ENCODE measurements at regions not wholly inside any gene's neighbourhood (a gene's known extent, or its start where the extent isn't known, plus 50 kb on each side); places are given as distances from the start of the nearest gene placed in this dataset.

DNA sequence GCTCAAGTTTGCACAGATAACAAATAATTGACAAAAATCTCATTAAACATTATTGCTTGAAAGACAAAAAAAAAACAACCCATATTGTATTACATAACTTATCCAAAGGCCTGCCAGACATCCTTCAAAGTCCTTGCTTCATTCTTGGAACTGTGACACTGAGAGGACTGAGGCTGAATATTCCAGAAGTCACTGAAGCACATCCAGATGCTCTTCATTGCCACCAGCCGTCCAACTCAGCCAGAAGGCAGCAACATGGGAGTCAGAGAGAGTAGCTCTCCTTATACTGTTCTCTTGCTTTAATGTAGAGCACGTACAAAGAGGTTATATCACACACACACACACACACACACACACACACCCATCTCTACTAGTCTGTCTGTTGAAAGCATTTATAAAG lies 755.0 kb downstream of the LTN1 start:
- ChIA-PET CTCF (no interaction called here), POLR2A (no interaction called here)
- DNase-seq (ENCODE audit: extremely low spot score): no peak
- TF ChIP-seq, protein P1, sequence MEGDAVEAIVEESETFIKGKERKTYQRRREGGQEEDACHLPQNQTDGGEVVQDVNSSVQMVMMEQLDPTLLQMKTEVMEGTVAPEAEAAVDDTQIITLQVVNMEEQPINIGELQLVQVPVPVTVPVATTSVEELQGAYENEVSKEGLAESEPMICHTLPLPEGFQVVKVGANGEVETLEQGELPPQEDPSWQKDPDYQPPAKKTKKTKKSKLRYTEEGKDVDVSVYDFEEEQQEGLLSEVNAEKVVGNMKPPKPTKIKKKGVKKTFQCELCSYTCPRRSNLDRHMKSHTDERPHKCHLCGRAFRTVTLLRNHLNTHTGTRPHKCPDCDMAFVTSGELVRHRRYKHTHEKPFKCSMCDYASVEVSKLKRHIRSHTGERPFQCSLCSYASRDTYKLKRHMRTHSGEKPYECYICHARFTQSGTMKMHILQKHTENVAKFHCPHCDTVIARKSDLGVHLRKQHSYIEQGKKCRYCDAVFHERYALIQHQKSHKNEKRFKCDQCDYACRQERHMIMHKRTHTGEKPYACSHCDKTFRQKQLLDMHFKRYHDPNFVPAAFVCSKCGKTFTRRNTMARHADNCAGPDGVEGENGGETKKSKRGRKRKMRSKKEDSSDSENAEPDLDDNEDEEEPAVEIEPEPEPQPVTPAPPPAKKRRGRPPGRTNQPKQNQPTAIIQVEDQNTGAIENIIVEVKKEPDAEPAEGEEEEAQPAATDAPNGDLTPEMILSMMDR (IDR thresholded peaks at IDR 0.05; ENCODE audit: control extremely low read depth, extremely low read depth, low read depth, missing control alignments): no peak

DNA sequence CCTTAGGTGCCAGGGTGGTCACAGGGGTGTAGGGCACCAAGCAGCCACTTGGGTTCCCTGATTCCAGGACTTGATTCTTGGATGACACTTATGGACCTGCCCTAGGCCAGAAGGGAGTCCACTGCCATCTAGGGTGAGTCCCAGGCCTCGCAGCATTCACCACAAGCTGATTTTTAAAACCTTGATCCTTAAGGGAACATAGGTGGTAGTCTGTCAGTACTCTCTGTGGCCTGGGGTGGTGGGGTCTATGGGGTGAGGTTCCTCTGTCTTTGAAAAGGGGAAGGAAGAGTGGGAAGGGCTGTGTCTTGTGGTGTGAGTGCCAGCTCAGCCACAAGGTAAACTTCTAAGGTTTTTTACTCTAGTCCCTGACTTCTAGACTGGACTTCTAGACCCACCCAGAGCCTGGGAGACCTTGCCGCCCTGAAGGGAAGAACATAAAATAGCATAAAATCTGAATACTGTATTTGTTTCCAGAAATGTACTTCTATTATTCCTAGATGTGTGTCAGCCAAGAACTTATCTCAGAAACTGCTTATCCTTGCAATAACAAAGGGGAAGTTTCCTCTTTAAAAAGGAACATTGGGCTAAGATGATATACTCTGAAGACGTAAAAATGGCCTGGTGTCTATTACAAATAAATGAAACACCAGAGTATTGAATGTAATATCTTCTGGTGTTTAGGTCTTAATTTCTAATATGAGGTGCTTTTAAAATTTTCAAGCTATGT lies 757.3 kb downstream of the LTN1 start:
- CTCF ChIA-PET: no interaction called here
- no peak for DNase-seq (ENCODE audit: extremely low spot score)
- TF ChIP-seq, protein P1 (IDR thresholded peaks at IDR 0.05; ENCODE audit: control extremely low read depth, extremely low read depth, low read depth, missing control alignments): no peak
- POLR2A ChIA-PET: no interaction called here

DNA sequence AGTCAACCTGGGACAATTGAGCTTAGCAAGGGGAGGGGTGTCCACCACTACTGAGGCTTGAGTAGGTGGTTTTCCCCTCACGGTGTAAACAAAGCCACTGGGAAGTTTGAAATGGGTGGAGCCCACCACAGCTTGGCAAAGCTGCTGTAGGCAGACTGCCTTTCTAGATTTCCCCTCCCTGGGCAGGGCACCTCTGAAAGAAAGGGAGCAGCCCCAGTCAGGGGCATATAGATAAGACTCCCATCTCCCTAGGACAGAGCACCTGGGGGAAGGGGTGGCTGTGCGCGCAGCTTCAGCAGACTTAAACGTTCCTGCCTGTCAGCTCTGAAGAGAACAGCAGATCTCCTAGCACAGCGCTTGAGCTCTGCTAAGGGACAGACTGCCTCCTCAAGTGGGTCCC lies 758.4 kb downstream of the LTN1 start:
- no peak for DNase-seq (ENCODE audit: extremely low spot score)
- POLR2A ChIA-PET: no interaction called here
- CTCF ChIA-PET: no interaction called here
- TF ChIP-seq, protein P1 (IDR thresholded peaks at IDR 0.05; ENCODE audit: control extremely low read depth, extremely low read depth, low read depth, missing control alignments): no peak

DNA sequence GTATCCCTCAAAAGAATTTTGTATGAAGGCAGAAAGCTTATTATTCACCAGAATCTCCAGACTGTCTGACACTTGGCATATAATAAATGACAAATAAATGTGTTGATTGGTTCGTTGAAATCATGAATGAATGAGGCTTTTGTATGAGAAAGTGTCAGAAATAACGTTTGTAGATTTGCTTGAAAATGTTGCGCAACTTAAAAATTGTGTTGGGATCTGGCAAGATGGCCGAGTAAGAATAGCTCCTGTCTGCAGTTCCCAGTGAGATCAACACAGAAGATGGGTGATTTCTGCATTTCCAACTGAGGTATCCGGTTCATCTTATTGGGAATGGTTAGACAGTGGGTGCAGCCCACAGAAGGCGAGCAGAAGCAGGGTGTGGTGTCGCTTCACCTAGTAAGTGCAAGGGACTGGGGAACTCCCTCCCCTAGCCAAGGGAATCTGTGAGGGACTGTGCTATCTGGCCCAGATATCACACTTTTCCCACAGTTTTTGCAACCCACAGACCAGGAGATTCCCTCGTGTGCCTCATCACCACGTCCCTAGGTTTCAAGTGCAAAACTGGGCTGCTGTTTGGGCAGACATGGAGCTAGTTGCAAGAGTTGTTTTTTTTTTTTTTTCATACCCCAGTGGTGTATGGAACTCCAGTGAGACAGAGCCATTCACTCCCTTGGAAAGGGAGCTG lies 759.0 kb downstream of the LTN1 start:
- CTCF ChIA-PET: interaction anchor here (1.0 kb wide), 1 partner anchor 10 kb away, joined by 3 read pairs; no protein-coding TSS in a partner anchor
- TF ChIP-seq, protein P1 (IDR thresholded peaks at IDR 0.05; ENCODE audit: control extremely low read depth, extremely low read depth, low read depth, missing control alignments): no peak
- DNase-seq (ENCODE audit: extremely low spot score): no peak
- POLR2A ChIA-PET: no interaction called here

DNA sequence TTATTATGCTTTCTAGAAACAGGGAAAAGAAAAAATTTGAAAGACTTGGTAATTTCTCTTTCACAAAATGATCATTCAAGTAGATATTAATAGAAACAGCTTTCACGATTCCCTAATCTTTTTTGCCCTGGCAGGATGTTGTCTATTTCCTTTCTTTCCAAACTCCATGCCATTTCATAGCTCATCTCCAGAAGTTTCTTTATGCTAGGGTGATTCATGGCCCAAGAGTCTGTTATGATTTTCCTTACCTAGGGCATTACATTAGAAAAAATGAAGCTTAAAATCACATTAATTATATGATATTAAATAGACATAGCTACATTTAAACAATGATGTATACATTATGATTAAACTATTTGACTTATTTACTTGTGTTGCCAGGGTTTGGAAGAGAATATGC lies 762.1 kb downstream of the LTN1 start:
- CTCF ChIA-PET: interaction anchor here (0.6 to 1.6 kb wide), 3 partner anchors 9 to 39 kb away, joined by 3 to 6 read pairs (median 3); no protein-coding TSS in a partner anchor
- no peak for DNase-seq (ENCODE audit: extremely low spot score)
- TF ChIP-seq, protein P1 (IDR thresholded peaks at IDR 0.05; ENCODE audit: control extremely low read depth, extremely low read depth, low read depth, missing control alignments): no peak
- POLR2A ChIA-PET: no interaction called here

DNA sequence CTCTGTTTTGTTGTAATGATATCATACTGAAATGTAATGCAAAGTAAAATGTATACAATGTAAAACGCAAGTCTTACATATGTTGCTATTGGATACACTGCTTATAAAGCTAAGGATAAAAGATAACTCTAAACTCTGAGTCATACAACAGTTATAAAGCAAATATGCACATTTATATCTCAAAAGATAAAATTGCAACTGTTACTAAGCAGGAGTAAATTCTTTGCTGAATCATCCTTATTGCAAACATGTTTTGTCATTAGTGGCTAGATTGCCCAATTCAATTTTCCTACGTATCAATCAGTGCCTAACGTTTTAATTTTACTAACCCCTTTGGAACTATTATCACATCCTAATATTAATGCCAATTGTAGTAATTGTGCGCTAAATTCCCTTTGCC lies 762.9 kb downstream of the LTN1 start:
- TF ChIP-seq, protein P1 (IDR thresholded peaks at IDR 0.05; ENCODE audit: control extremely low read depth, extremely low read depth, low read depth, missing control alignments): no peak
- CTCF ChIA-PET: interaction anchor here (1.6 kb wide), 1 partner anchor 8 kb away, joined by 6 read pairs; no protein-coding TSS in a partner anchor
- POLR2A ChIA-PET: no interaction called here
- DNase-seq (ENCODE audit: extremely low spot score): no peak
